Left ventricle myocardium inferior (tissue), 1 donor: ENCODE measurements at regions not wholly inside any gene's neighbourhood (a gene's known extent, or its start where the extent isn't known, plus 50 kb on each side); places are given as distances from the start of the nearest gene placed in this dataset.
"Not testable (repeated sequence)": the region's sequence is repeated elsewhere in the genome, so short reads cannot be mapped to it uniquely, and the experiment has no call there.

Experiments
- DNase-seq: peaks from one replicate; pipeline ENCODE4 v3.0.0-alpha.2; 2020
- H3K27ac ChIP-seq: fragments of 200-600 bp; replicated peaks from 2 replicates; pipeline ENCODE4 v1.8.0; 2021
- H3K27me3 ChIP-seq: fragments of 200-600 bp; 2 replicates; pipeline ENCODE4 v1.8.0; 2021; ENCODE audit warnings: low read depth
- H3K36me3 ChIP-seq: fragments of 200-600 bp; 2 replicates; pipeline ENCODE4 v1.8.0; 2021
- H3K4me1 ChIP-seq: fragments of 200-600 bp; 2 replicates; pipeline ENCODE4 v1.8.0; 2021
- H3K4me3 ChIP-seq: fragments of 200-600 bp; 2 replicates; pipeline ENCODE4 v1.8.0; 2021; ENCODE audit warnings: mild to moderate bottlenecking, moderate library complexity
- H3K9me3 ChIP-seq: fragments of 200-600 bp; replicated peaks from 2 replicates; pipeline ENCODE4 v1.8.0; 2021
- CTCF ChIP-seq: fragments of 200-600 bp; IDR thresholded peaks from 2 replicates; pipeline ENCODE4 v1.8.0; 2021; ENCODE audit warnings: antibody characterized with exemption, mild to moderate bottlenecking, borderline replicate concordance
- intact Hi-C: fragments of 100-400 bp; cut with micrococcal nuclease; formaldehyde crosslinking; loops from one replicate; pipeline ENCODE4 v1.11.0; 2022
- donor health status: DM: no; HTN: yes; CAD: no; lungs with severe emphysema.

- TF ChIP-seq CTCF, result no peak
- no peaks in the 10 kb centered on the region for H3K9me3 ChIP-seq
- peaks cover 30% of the 10 kb centered on the region for H3K4me1 ChIP-seq
- no peak overlapping the region for H3K4me3 ChIP-seq
- no peak overlapping the region for H3K27ac ChIP-seq
- H3K27me3 ChIP-seq, result no peaks in the 10 kb centered on the region
- DNase-seq, result no peak
- intact Hi-C loops, result no loop called here
- no peaks in the 10 kb centered on the region for H3K36me3 ChIP-seq
Observed at GRCh38 chr6:144635051-144635450, 349.9 kb downstream of the UTRN start.

GRCh38 chr6:144636025-144636424 lies 350.9 kb downstream of the UTRN start:
- DNase-seq, H3K9me3 ChIP-seq, H3K36me3 ChIP-seq, H3K27ac ChIP-seq, intact Hi-C loops, H3K4me3 ChIP-seq, H3K27me3 ChIP-seq: not testable (repeated sequence)
- peaks cover 36% of the 10 kb centered on the region for H3K4me1 ChIP-seq

- no peaks in the 10 kb centered on the region for H3K36me3 ChIP-seq
- TF ChIP-seq CTCF, result no peak
- no peaks in the 10 kb centered on the region for H3K27me3 ChIP-seq
- H3K4me3 ChIP-seq, result no peak overlapping the region
- DNase-seq, result no peak
- intact Hi-C loops, result no loop called here
- H3K9me3 ChIP-seq, result no peaks in the 10 kb centered on the region
- H3K4me1 ChIP-seq, result peaks cover 36% of the 10 kb centered on the region
- no peak overlapping the region for H3K27ac ChIP-seq
Observed at GRCh38 chr6:144637541-144637940, 352.4 kb downstream of the UTRN start.

GRCh38 chr6:144639654-144640053 lies 354.5 kb downstream of the UTRN start:
- Histone ChIP-seq H3K27me3 (no peaks in the 10 kb centered on the region), H3K9me3 (no peaks in the 10 kb centered on the region), H3K4me1 (peaks cover 36% of the 10 kb centered on the region), H3K4me3 (no peak overlapping the region), H3K36me3 (no peaks in the 10 kb centered on the region), H3K27ac (no peak overlapping the region)
- no peak for DNase-seq
- TF ChIP-seq CTCF, result no peak
- intact Hi-C loops, result no loop called here

- H3K4me3 ChIP-seq, result no peak overlapping the region
- no peaks in the 10 kb centered on the region for H3K27me3 ChIP-seq
- no peaks in the 10 kb centered on the region for H3K9me3 ChIP-seq
- H3K27ac ChIP-seq, result no peak overlapping the region
- DNase-seq, result no peak
- no peak for TF ChIP-seq CTCF
- H3K4me1 ChIP-seq, result peaks cover 36% of the 10 kb centered on the region
- no peaks in the 10 kb centered on the region for H3K36me3 ChIP-seq
- intact Hi-C loops, result no loop called here
Observed at GRCh38 chr6:144641286-144641685, 356.2 kb downstream of the UTRN start.

GRCh38 chr6:144644776-144645175 lies 359.6 kb downstream of the UTRN start:
- H3K27ac ChIP-seq, result no peak overlapping the region
- no peaks in the 10 kb centered on the region for H3K36me3 ChIP-seq
- TF ChIP-seq CTCF, result no peak
- intact Hi-C loops, result no loop called here
- DNase-seq, result no peak
- H3K9me3 ChIP-seq, result no peaks in the 10 kb centered on the region
- peaks cover 9% of the 10 kb centered on the region for H3K4me1 ChIP-seq
- H3K27me3 ChIP-seq, result no peaks in the 10 kb centered on the region
- H3K4me3 ChIP-seq, result no peak overlapping the region
